Adrenal gland (tissue), 5 donors: ENCODE measurements at regions not wholly inside any gene's neighbourhood (a gene's known extent, or its start where the extent isn't known, plus 50 kb on each side); places are given as distances from the start of the nearest gene placed in this dataset.

Experiments
- POLR2A ChIP-seq, 2 donors: fragments of 450-650 bp; IDR thresholded peaks; one replicate each; pipeline ENCODE4 v1.6.1; 2017; ENCODE audit warnings: antibody characterized with exemption in 2 of 2, mild to moderate bottlenecking in 2 of 2, moderate library complexity in 1 of 2
- TF ChIP-seq, protein P1 (sequence below), 6 experiments: fragments of 450-650 bp in 4 of 6; fragments of 200-600 bp in 2 of 6; sonication (generic) in 1 of 6; IDR thresholded peaks; 1 replicate in 5 of 6; 2 replicates in 1 of 6; pipeline versions ENCODE4 v1.5.1 to v1.8.0; 2016 to 2021; ENCODE audit warnings: antibody characterized with exemption in 6 of 6, mild to moderate bottlenecking in 2 of 6, moderate library complexity in 1 of 6
- donor health status: DM: no; HTN: no; CAD: no.

DNA sequence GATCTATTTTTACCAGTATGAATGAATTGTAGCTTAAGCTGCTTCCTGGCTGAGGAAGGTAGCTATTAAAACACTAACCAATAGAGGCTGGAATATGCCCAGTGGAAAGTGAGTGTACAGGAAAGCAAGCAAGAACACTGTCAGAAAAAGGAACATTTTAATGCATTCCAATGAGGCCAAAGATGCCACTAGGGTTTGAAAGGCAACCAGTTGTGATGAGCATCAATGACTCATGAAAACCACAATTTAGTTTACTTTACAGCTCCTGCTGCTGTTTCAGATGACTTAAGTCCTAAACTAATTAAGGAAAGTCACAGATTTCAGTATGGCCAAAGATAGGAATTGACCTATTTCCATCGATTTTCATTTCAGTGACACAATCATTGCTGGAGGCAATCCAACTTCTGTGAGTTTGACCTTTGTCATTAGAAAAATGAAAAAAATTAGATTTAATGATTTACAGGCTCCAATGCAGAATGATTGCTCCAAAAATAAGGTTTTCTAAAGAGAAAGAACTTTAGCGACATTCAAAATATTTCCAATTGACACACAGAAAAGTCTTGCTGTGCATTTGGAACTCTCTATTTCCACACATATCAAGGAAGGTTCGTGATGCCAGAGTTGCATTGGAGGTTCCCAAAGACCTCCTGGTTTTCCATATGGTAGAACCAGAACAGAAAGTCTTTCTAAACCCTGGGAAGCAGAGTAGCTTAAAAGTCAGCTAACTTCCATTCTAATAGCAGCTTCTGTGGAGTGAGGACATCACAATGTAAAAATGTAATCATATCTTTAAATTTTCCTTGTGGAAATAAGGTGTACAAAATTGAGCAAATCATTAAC lies 103.0 kb downstream of the SUCNR1 start:
- TF ChIP-seq, protein P1, sequence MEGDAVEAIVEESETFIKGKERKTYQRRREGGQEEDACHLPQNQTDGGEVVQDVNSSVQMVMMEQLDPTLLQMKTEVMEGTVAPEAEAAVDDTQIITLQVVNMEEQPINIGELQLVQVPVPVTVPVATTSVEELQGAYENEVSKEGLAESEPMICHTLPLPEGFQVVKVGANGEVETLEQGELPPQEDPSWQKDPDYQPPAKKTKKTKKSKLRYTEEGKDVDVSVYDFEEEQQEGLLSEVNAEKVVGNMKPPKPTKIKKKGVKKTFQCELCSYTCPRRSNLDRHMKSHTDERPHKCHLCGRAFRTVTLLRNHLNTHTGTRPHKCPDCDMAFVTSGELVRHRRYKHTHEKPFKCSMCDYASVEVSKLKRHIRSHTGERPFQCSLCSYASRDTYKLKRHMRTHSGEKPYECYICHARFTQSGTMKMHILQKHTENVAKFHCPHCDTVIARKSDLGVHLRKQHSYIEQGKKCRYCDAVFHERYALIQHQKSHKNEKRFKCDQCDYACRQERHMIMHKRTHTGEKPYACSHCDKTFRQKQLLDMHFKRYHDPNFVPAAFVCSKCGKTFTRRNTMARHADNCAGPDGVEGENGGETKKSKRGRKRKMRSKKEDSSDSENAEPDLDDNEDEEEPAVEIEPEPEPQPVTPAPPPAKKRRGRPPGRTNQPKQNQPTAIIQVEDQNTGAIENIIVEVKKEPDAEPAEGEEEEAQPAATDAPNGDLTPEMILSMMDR (IDR thresholded peaks at IDR 0.05), result no peak
- TF ChIP-seq POLR2A (IDR thresholded peaks at IDR 0.05), result no peak
